ENCODE measurements at regions not wholly inside any gene's neighbourhood (a gene's known extent, or its start where the extent isn't known, plus 50 kb on each side); places are given as distances from the start of the nearest gene placed in this dataset.

DNA sequence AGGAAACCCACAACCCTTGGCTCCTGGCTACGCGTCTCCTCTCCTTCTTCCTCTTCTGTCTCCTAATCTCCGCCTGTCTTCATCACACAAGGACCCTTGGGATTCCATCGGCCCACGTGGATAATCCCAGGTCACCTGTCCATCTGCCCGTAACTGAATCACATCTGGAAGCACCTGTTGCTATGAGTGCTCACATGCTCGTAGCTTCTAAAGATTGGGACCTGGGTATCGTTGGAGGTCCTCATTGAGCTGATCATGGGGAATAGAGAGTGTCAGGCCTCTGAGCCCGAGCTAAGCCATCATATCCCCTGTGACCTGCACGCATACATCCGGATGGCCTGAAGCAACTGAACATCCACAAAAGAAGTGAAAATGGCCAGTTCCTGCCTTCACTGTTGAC is 175.4 kb downstream of the SHOX start:
- TF ChIP-seq EZH2 (IDR thresholded peaks at IDR 0.05; ENCODE audit: insufficient read depth, poor library complexity, severe bottlenecking), result no peak
- no peak for TF ChIP-seq EZH2phosphoT487 (IDR thresholded peaks at IDR 0.05; ENCODE audit: insufficient read depth, low read depth)
